Lower leg skin (tissue), 3 donors: ENCODE measurements at regions not wholly inside any gene's neighbourhood (a gene's known extent, or its start where the extent isn't known, plus 50 kb on each side); places are given as distances from the start of the nearest gene placed in this dataset.

Experiments
- CTCF ChIP-seq, 3 donors: fragments of 450-650 bp; IDR thresholded peaks; one replicate each; pipeline ENCODE4 v1.5.1; 2016; ENCODE audit warnings: antibody characterized with exemption in 3 of 3, mild to moderate bottlenecking in 3 of 3, moderate library complexity in 2 of 3
- POLR2A ChIP-seq, 2 donors: fragments of 450-650 bp; IDR thresholded peaks; one replicate each; pipeline ENCODE4 v1.6.1; 2016 to 2017; ENCODE audit warnings: antibody characterized with exemption in 2 of 2, mild to moderate bottlenecking in 1 of 2, moderate library complexity in 1 of 2

- TF ChIP-seq POLR2A (IDR thresholded peaks at IDR 0.05) (no peak), CTCF (IDR thresholded peaks at IDR 0.05) (no peak)
These were observed 435.3 kb upstream of the NBEA start for GRCh38 chr13:34506796-34507195.
